ENCODE measurements at regions not wholly inside any gene's neighbourhood (a gene's known extent, or its start where the extent isn't known, plus 50 kb on each side); places are given as distances from the start of the nearest gene placed in this dataset.

DNA sequence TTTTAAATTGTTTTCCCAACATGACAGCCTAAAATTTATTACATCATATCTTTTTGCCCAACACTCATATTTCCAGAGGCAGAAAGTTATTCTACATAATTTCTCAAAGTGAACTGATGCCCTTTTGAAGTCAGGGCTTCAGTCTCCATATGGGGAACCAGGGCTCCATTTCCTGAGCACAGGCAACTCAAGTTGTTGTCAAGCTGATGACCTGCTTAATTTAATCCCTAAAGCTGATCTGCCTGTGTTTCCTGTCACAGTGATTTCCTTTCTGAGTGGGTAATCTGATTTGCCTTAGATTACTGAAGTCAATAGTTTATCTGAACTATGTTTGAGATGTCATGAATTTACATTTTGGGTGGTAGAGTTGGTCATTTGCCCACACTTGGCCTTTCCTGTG, 932.1 kb upstream of the MANEA start:
- DNase-seq (ENCODE audit: low read depth, low spot score) (no peak), FAIRE-seq (no peak)
- H3K4me2 ChIP-seq (ENCODE audit: control insufficient read depth, extremely low read depth, insufficient read depth, low read depth, low read length) = no peak overlapping the region
- no peaks in the 10 kb centered on the region for H4K20me1 ChIP-seq (ENCODE audit: control insufficient read depth, extremely low read depth, insufficient read depth, low read length)
- H2AFZ ChIP-seq (ENCODE audit: control insufficient read depth, low read length) = no peak overlapping the region
- H3K27ac ChIP-seq (ENCODE audit: control insufficient read depth, insufficient read depth, low read length) = no peak overlapping the region
- dilution Hi-C loops (cut with MboI; ENCODE audit: extremely low pct_ligation_motif_present, low sequenced_read_pairs) = no loop called here
- H3K9ac ChIP-seq (ENCODE audit: control insufficient read depth, extremely low read depth, insufficient read depth, low read length) = no peak overlapping the region
- no peak for TF ChIP-seq EZH2 (IDR thresholded peaks at IDR 0.05; ENCODE audit: low read length)
- TF ChIP-seq CTCF (optimal IDR thresholded peaks at IDR 0.05 in 1 of 3, IDR thresholded peaks at IDR 0.05 in 1 of 3, conservative IDR thresholded peaks at IDR 0.05 in 1 of 3; ENCODE audit: extremely low read depth in 1 of 3, insufficient read depth in 2 of 3, low read length in 3 of 3) = no peak
- H3K9me1 ChIP-seq (ENCODE audit: control insufficient read depth, extremely low read depth, insufficient read depth, low read length) = no peaks in the 10 kb centered on the region
- no peaks in the 10 kb centered on the region for H3K27me3 ChIP-seq (ENCODE audit: control insufficient read depth, extremely low read depth, insufficient read depth, low read length)
- no peaks in the 10 kb centered on the region for H3K36me3 ChIP-seq (ENCODE audit: control insufficient read depth in 2 of 2, extremely low read depth in 1 of 2, insufficient read depth in 2 of 2, low read length in 2 of 2)
- H3K4me1 ChIP-seq (ENCODE audit: control insufficient read depth, extremely low read depth, insufficient read depth, low read length) = no peaks in the 10 kb centered on the region
- no peaks in the 10 kb centered on the region for H3K9me3 ChIP-seq (ENCODE audit: control insufficient read depth, low read depth, low read length)
- H3K4me3 ChIP-seq (ENCODE audit: control insufficient read depth in 2 of 3, extremely low read depth in 1 of 3, insufficient read depth in 2 of 3, low read depth in 1 of 3, low read length in 3 of 3) = no peak overlapping the region
- H3K79me2 ChIP-seq (ENCODE audit: control insufficient read depth, insufficient read depth, low read length) = no peaks in the 10 kb centered on the region

GRCh38 chr6:94639564-94639963, 937.8 kb upstream of the MANEA start:
- no peak overlapping the region for H3K4me3 ChIP-seq (ENCODE audit: control insufficient read depth in 2 of 3, extremely low read depth in 1 of 3, insufficient read depth in 2 of 3, low read depth in 1 of 3, low read length in 3 of 3)
- H3K4me1 ChIP-seq (ENCODE audit: control insufficient read depth, extremely low read depth, insufficient read depth, low read length) = no peaks in the 10 kb centered on the region
- H3K4me2 ChIP-seq (ENCODE audit: control insufficient read depth, extremely low read depth, insufficient read depth, low read depth, low read length) = no peak overlapping the region
- dilution Hi-C loops (cut with MboI; ENCODE audit: extremely low pct_ligation_motif_present, low sequenced_read_pairs) = no loop called here
- no peak overlapping the region for H2AFZ ChIP-seq (ENCODE audit: control insufficient read depth, low read length)
- no peak overlapping the region for H3K27ac ChIP-seq (ENCODE audit: control insufficient read depth, insufficient read depth, low read length)
- H4K20me1 ChIP-seq (ENCODE audit: control insufficient read depth, extremely low read depth, insufficient read depth, low read length) = no peaks in the 10 kb centered on the region
- H3K27me3 ChIP-seq (ENCODE audit: control insufficient read depth, extremely low read depth, insufficient read depth, low read length) = no peaks in the 10 kb centered on the region
- H3K9ac ChIP-seq (ENCODE audit: control insufficient read depth, extremely low read depth, insufficient read depth, low read length) = no peak overlapping the region
- no peak for FAIRE-seq
- H3K79me2 ChIP-seq (ENCODE audit: control insufficient read depth, insufficient read depth, low read length) = no peaks in the 10 kb centered on the region
- TF ChIP-seq EZH2 (IDR thresholded peaks at IDR 0.05; ENCODE audit: low read length) (no peak), CTCF (optimal IDR thresholded peaks at IDR 0.05 in 1 of 3, IDR thresholded peaks at IDR 0.05 in 1 of 3, conservative IDR thresholded peaks at IDR 0.05 in 1 of 3; ENCODE audit: extremely low read depth in 1 of 3, insufficient read depth in 2 of 3, low read length in 3 of 3) (no peak)
- H3K9me1 ChIP-seq (ENCODE audit: control insufficient read depth, extremely low read depth, insufficient read depth, low read length) = no peaks in the 10 kb centered on the region
- H3K9me3 ChIP-seq (ENCODE audit: control insufficient read depth, low read depth, low read length) = no peaks in the 10 kb centered on the region
- no peak for DNase-seq (ENCODE audit: low read depth, low spot score)
- H3K36me3 ChIP-seq (ENCODE audit: control insufficient read depth in 2 of 2, extremely low read depth in 1 of 2, insufficient read depth in 2 of 2, low read length in 2 of 2) = no peaks in the 10 kb centered on the region
